GM23338 (cell line): ENCODE measurements at regions not wholly inside any gene's neighbourhood (a gene's known extent, or its start where the extent isn't known, plus 50 kb on each side); places are given as distances from the start of the nearest gene placed in this dataset.

Experiments
- ATAC-seq: fragments of 200-7000 bp; cut with Tn5 transposase; 3 replicates; pipeline ENCODE4 v1.9.1; 2020
- DNase-seq: peaks from one replicate; pipeline ENCODE4 v3.0.0-alpha.2; 2015; ENCODE audit warnings: low spot score
- H2AFZ ChIP-seq: fragments of 200-600 bp; sonication (generic); 2 replicates; pipeline ENCODE4 v1.8.0; 2016; ENCODE audit warnings: antibody characterized with exemption, mild to moderate bottlenecking, moderate library complexity
- H3F3A ChIP-seq: fragments of 200-600 bp; sonication (generic); replicated peaks from 2 replicates; pipeline ENCODE4 v1.8.0; 2017; ENCODE audit warnings: antibody characterized with exemption, mixed run types, low read depth
- H3K27ac ChIP-seq: fragments of 200-600 bp; sonication (generic); 2 replicates; pipeline ENCODE4 v1.6.1; 2016; ENCODE audit warnings: low read depth
- H3K27me3 ChIP-seq: fragments of 200-600 bp; sonication (generic); 2 replicates; pipeline ENCODE4 v1.8.0; 2016; ENCODE audit warnings: mild to moderate bottlenecking, mixed run types, moderate library complexity; ENCODE audit not compliant: insufficient read depth
- H3K36me3 ChIP-seq: fragments of 200-600 bp; sonication (generic); 2 replicates; pipeline ENCODE4 v1.8.0; 2016; ENCODE audit warnings: mild to moderate bottlenecking; ENCODE audit not compliant: insufficient read depth
- H3K4me1 ChIP-seq: fragments of 200-600 bp; sonication (generic); 2 replicates; pipeline ENCODE4 v1.8.0; 2016; ENCODE audit warnings: mild to moderate bottlenecking, moderate library complexity; ENCODE audit not compliant: insufficient read depth
- H3K4me2 ChIP-seq: fragments of 200-600 bp; sonication (generic); 2 replicates; pipeline ENCODE4 v1.7.1; 2017; ENCODE audit warnings: mixed run types
- H3K4me3 ChIP-seq: fragments of 200-600 bp; sonication (generic); 2 replicates; pipeline ENCODE4 v1.6.1; 2016; ENCODE audit warnings: mixed run types
- H3K79me2 ChIP-seq: fragments of 200-600 bp; sonication (generic); replicated peaks from 2 replicates; pipeline ENCODE4 v1.8.0; 2017; ENCODE audit warnings: mild to moderate bottlenecking; ENCODE audit not compliant: insufficient read depth
- H3K9me2 ChIP-seq: fragments of 200-600 bp; sonication (generic); 2 replicates; pipeline ENCODE4 v1.8.0; 2017; ENCODE audit not compliant: insufficient read depth
- H4K20me1 ChIP-seq: fragments of 200-600 bp; sonication (generic); replicated peaks from 2 replicates; pipeline ENCODE4 v1.8.0; 2017; ENCODE audit warnings: mild to moderate bottlenecking; ENCODE audit not compliant: insufficient read depth
- H3K27ac Mint-ChIP-seq: 2 replicates; pipeline ENCODE4 v1.8.0; 2020; ENCODE audit warnings: inconsistent platforms, mild to moderate bottlenecking, moderate library complexity, mixed read lengths
- H3K27me3 Mint-ChIP-seq: 3 replicates; pipeline ENCODE4 v1.8.0; 2022; ENCODE audit warnings: low read depth, mild to moderate bottlenecking, moderate library complexity, mixed read lengths, inconsistent platforms; ENCODE audit not compliant: insufficient read depth, poor library complexity
- H3K36me3 Mint-ChIP-seq: 3 replicates; pipeline ENCODE4 v1.8.0; 2021; ENCODE audit warnings: low read depth, mild to moderate bottlenecking, inconsistent platforms, moderate library complexity, mixed read lengths
- H3K4me1 Mint-ChIP-seq: 3 replicates; pipeline ENCODE4 v1.8.0; 2020; ENCODE audit warnings: mild to moderate bottlenecking, inconsistent platforms, mixed read lengths
- H3K4me3 Mint-ChIP-seq: 3 replicates; pipeline ENCODE4 v1.8.0; 2021; ENCODE audit warnings: moderate library complexity, mild to moderate bottlenecking, inconsistent platforms, mixed read lengths
- H3K9me3 Mint-ChIP-seq: 3 replicates; pipeline ENCODE4 v1.8.0; 2020; ENCODE audit warnings: moderate library complexity, mild to moderate bottlenecking, inconsistent platforms, mixed read lengths
- CREB1 ChIP-seq: fragments of 250-450 bp; sonication (Bioruptor Pico); IDR thresholded peaks from 2 replicates; pipeline ENCODE4 v1.5.0; 2020; ENCODE audit warnings: low read depth, mild to moderate bottlenecking, moderate library complexity
- CTCF ChIP-seq, 2 experiments: fragments of 200-600 bp in 1 of 2; sonication (generic) in 1 of 2; conservative IDR thresholded peaks; 2 replicates each; pipeline versions ENCODE4 v1.5.1 to v1.6.1; 2016 to 2017; ENCODE audit warnings: antibody characterized with exemption in 2 of 2, low read depth in 2 of 2, mild to moderate bottlenecking in 2 of 2, moderate library complexity in 1 of 2
- ETS1 ChIP-seq: IDR thresholded peaks from 2 replicates; pipeline ENCODE4 v1.6.1; 2016; ENCODE audit warnings: antibody characterized with exemption
- EZH2 ChIP-seq: fragments of 200-600 bp; sonication (generic); IDR thresholded peaks from one replicate; pipeline ENCODE4 v1.8.0; 2017; ENCODE audit warnings: antibody characterized with exemption, mild to moderate bottlenecking, low read depth; ENCODE audit not compliant: unreplicated experiment
- EZH2phosphoT487 ChIP-seq: fragments of 200-600 bp; sonication (generic); IDR thresholded peaks from one replicate; pipeline ENCODE4 v1.8.1; 2018; ENCODE audit warnings: antibody characterized with exemption; ENCODE audit not compliant: unreplicated experiment
- JUNB ChIP-seq: IDR thresholded peaks from one replicate; pipeline ENCODE4 v1.6.1; 2016; ENCODE audit warnings: antibody characterized with exemption; ENCODE audit not compliant: unreplicated experiment
- NANOG ChIP-seq: IDR thresholded peaks from 2 replicates; pipeline ENCODE4 v1.6.1; 2016; ENCODE audit warnings: antibody characterized with exemption, borderline replicate concordance
- POLR2AphosphoS5 ChIP-seq: IDR thresholded peaks from 2 replicates; pipeline ENCODE4 v1.6.1; 2016; ENCODE audit warnings: antibody characterized with exemption, low read depth
- REST ChIP-seq: IDR thresholded peaks from one replicate; pipeline ENCODE4 v1.6.1; 2018; ENCODE audit warnings: antibody characterized with exemption; ENCODE audit not compliant: unreplicated experiment
- STAT1 ChIP-seq: IDR thresholded peaks from one replicate; pipeline ENCODE4 v1.6.1; 2016; ENCODE audit warnings: antibody characterized with exemption; ENCODE audit not compliant: unreplicated experiment
- ZNF114 ChIP-seq: fragments of 250-450 bp; sonication (Bioruptor Pico); IDR thresholded peaks from 2 replicates; pipeline ENCODE4 v1.5.0; 2020; ENCODE audit warnings: mild to moderate bottlenecking, moderate library complexity
- ZNF331 ChIP-seq: fragments of 250-450 bp; sonication (Bioruptor Pico); IDR thresholded peaks from 2 replicates; pipeline ENCODE4 v1.5.0; 2020; ENCODE audit warnings: low read depth, mild to moderate bottlenecking, moderate library complexity
- ZNF462 ChIP-seq: fragments of 250-450 bp; sonication (Bioruptor Pico); IDR thresholded peaks from 2 replicates; pipeline ENCODE4 v1.5.0; 2020; ENCODE audit warnings: mild to moderate bottlenecking, moderate library complexity

GRCh38 chr2:228602288-228602687, 420.8 kb upstream of the SPHKAP start:
- Histone ChIP-seq H3K27ac (no peak overlapping the region), H2AFZ (no peak overlapping the region), H3K4me3 (no peak overlapping the region), H3K36me3 (no peaks in the 10 kb centered on the region), H3K4me2 (no peak overlapping the region), H3F3A (no peaks in the 10 kb centered on the region), H4K20me1 (no peaks in the 10 kb centered on the region), H3K27me3 (no peaks in the 10 kb centered on the region), H3K79me2 (no peaks in the 10 kb centered on the region), H3K4me1 (no peaks in the 10 kb centered on the region), H3K9me2 (no peaks in the 10 kb centered on the region)
- Mint-ChIP-seq H3K4me3 (no peak overlapping the region), H3K9me3 (no peaks in the 10 kb centered on the region), H3K4me1 (no peaks in the 10 kb centered on the region), H3K27me3 (no peaks in the 10 kb centered on the region), H3K27ac (no peak overlapping the region), H3K36me3 (no peaks in the 10 kb centered on the region)
- TF ChIP-seq POLR2AphosphoS5 (no peak), REST (no peak), ZNF462 (CRISPR knock-in tag) (no peak), NANOG (no peak), ZNF331 (CRISPR knock-in tag) (no peak), EZH2phosphoT487 (no peak), ZNF114 (CRISPR knock-in tag) (no peak), CTCF (conservative IDR thresholded peaks at IDR 0.05; ENCODE audit: low read depth in 2 of 2) (no peak), EZH2 (no peak), CREB1 (CRISPR knock-in tag) (no peak), STAT1 (no peak), JUNB (no peak), ETS1 (no peak)
- no peak for DNase-seq
- ATAC-seq: no peak
